Osteoblast (primary cell): ENCODE measurements at regions not wholly inside any gene's neighbourhood (a gene's known extent, or its start where the extent isn't known, plus 50 kb on each side); places are given as distances from the start of the nearest gene placed in this dataset.

Experiments used
- DNase-seq: peaks from one replicate; pipeline ENCODE4 v3.0.0; 2011; ENCODE audit warnings: low spot score, mixed read lengths; ENCODE audit not compliant: insufficient read length; ENCODE audit errors: missing footprints
- H2AFZ ChIP-seq: 2 replicates; pipeline ENCODE4 v1.6.0; 2011; ENCODE audit warnings: mild to moderate bottlenecking, low read length
- H3K27ac ChIP-seq: 2 replicates; pipeline ENCODE4 v1.5.1; 2011; ENCODE audit warnings: mild to moderate bottlenecking, low read depth, low read length, moderate library complexity
- H3K27me3 ChIP-seq: 2 replicates; pipeline ENCODE4 v1.6.0; 2012; ENCODE audit warnings: mild to moderate bottlenecking, control low read depth, inconsistent platforms, low read length, moderate library complexity; ENCODE audit not compliant: insufficient read depth
- H3K36me3 ChIP-seq: 2 replicates; pipeline ENCODE4 v1.5.1; 2011; ENCODE audit warnings: mild to moderate bottlenecking, low read length, control low read depth, moderate library complexity; ENCODE audit not compliant: insufficient read depth
- H3K4me1 ChIP-seq: 2 replicates; pipeline ENCODE4 v1.5.1; 2011; ENCODE audit warnings: mild to moderate bottlenecking, low read length, control low read depth, moderate library complexity; ENCODE audit not compliant: insufficient read depth
- H3K4me2 ChIP-seq: 2 replicates; pipeline ENCODE4 v1.6.0; 2011; ENCODE audit warnings: mild to moderate bottlenecking, low read length; ENCODE audit not compliant: insufficient read depth
- H3K4me3 ChIP-seq: fragments of 200-600 bp; sonication (generic); 3 replicates; pipeline ENCODE4 v1.5.1; 2012; ENCODE audit warnings: mild to moderate bottlenecking, low read length, inconsistent platforms; ENCODE audit not compliant: insufficient read depth
- H3K79me2 ChIP-seq: 2 replicates; pipeline ENCODE4 v1.6.0; 2012; ENCODE audit warnings: mild to moderate bottlenecking, low read length, control low read depth, inconsistent platforms; ENCODE audit not compliant: insufficient read depth
- H3K9me3 ChIP-seq: 2 replicates; pipeline ENCODE4 v1.5.1; 2011; ENCODE audit warnings: low read depth, low read length, control low read depth
- H4K20me1 ChIP-seq: 2 replicates; pipeline ENCODE4 v1.6.0; 2012; ENCODE audit warnings: mild to moderate bottlenecking, low read length, control low read depth; ENCODE audit not compliant: insufficient read depth
- TF ChIP-seq, protein P1 (sequence below): IDR thresholded peaks from 2 replicates; pipeline ENCODE4 v1.5.1; 2011; ENCODE audit warnings: mild to moderate bottlenecking, low read depth, low read length, moderate library complexity; ENCODE audit errors: extremely low read depth

DNA sequence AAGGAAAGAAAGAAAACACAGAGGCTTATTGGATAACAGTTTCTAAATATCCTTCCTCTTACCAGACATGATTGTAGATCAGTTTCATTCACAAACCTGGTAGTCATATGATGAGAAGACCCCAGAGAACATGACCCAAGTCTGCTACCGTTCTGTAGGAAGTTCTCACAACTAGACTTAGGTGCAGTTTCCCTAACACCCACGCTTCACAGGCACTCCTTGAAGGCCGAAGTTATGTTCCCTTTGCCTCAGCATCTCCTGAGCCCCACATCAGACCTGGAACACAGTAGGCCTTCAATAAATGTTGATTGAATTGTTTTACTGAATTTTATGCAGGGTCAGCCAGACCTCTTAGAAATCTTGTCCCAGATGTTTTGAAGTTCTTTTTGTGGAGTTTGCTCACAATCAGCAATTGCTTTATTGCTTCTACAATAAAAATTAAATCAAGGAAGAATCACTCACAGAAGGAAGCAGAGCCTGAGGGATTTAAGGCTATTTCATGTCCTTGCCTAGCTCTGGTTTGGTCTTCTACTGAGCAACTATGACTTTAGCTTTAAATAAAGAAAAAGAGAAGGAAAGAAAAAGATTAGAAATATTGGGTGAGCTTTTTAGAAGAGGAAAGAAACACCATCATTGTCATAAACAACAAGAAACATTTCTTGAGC is 138.6 kb upstream of the MDM1 start:
- TF ChIP-seq, protein P1, sequence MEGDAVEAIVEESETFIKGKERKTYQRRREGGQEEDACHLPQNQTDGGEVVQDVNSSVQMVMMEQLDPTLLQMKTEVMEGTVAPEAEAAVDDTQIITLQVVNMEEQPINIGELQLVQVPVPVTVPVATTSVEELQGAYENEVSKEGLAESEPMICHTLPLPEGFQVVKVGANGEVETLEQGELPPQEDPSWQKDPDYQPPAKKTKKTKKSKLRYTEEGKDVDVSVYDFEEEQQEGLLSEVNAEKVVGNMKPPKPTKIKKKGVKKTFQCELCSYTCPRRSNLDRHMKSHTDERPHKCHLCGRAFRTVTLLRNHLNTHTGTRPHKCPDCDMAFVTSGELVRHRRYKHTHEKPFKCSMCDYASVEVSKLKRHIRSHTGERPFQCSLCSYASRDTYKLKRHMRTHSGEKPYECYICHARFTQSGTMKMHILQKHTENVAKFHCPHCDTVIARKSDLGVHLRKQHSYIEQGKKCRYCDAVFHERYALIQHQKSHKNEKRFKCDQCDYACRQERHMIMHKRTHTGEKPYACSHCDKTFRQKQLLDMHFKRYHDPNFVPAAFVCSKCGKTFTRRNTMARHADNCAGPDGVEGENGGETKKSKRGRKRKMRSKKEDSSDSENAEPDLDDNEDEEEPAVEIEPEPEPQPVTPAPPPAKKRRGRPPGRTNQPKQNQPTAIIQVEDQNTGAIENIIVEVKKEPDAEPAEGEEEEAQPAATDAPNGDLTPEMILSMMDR: no peak
- Histone ChIP-seq H3K79me2 (no peaks in the 10 kb centered on the region), H3K4me2 (no peak overlapping the region), H4K20me1 (no peaks in the 10 kb centered on the region), H2AFZ (no peak overlapping the region), H3K4me3 (no peak overlapping the region), H3K27me3 (no peaks in the 10 kb centered on the region), H3K4me1 (no peaks in the 10 kb centered on the region), H3K27ac (no peak overlapping the region), H3K36me3 (no peaks in the 10 kb centered on the region), H3K9me3 (no peaks in the 10 kb centered on the region)
- DNase-seq: no peak

DNA sequence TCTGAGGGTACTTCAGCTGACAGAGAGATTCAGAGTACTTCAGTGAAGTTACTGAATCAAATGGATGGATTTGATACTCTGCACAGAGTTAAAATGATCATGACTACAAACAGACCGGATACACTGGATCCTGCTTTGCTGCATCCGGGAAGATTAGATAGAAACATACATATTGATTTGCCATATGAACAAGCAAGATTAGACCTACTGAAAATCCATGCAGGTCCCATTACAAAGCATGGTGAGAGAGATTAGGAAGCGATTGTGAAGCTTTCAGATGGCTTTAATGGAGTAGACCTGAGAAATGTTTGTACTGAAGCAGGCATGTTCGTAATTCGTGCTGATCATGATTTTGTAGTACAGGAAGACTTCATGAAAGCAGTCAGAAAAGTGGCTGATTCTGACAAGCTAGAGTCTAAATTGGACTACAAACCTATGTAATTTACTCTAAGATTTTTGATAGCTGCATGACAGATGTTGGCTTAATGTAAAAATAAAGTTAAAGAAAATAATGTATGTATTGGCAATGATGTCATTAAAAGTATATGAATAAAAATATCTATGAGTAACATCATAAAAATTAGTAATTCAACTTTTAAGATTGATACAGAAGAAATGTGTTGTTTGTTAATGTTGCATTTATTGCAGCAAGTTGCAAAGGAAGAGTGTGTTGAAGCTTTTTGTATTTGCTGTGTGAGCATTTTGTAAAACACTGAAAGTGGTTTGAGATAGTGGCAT is 136.1 kb upstream of the RAP1B start:
- H2AFZ ChIP-seq: no peak overlapping the region
- H4K20me1 ChIP-seq: no peaks in the 10 kb centered on the region
- no peaks in the 10 kb centered on the region for H3K36me3 ChIP-seq
- peaks cover 10% of the 10 kb centered on the region for H3K4me1 ChIP-seq
- TF ChIP-seq, protein P1: no peak
- DNase-seq: no peak
- no peak overlapping the region for H3K4me2 ChIP-seq
- H3K79me2 ChIP-seq: no peaks in the 10 kb centered on the region
- no peak overlapping the region for H3K27ac ChIP-seq
- H3K4me3 ChIP-seq: no peak overlapping the region
- H3K27me3 ChIP-seq: no peaks in the 10 kb centered on the region
- H3K9me3 ChIP-seq: no peaks in the 10 kb centered on the region

GRCh38 chr12:68476794-68477193 is 133.9 kb upstream of the RAP1B start:
- DNase-seq: no peak
- TF ChIP-seq, protein P1: no peak
- no peak overlapping the region for H3K27ac ChIP-seq
- no peaks in the 10 kb centered on the region for H3K27me3 ChIP-seq
- H3K36me3 ChIP-seq: no peaks in the 10 kb centered on the region
- H3K9me3 ChIP-seq: no peaks in the 10 kb centered on the region
- no peak overlapping the region for H2AFZ ChIP-seq
- no peaks in the 10 kb centered on the region for H4K20me1 ChIP-seq
- no peak overlapping the region for H3K4me3 ChIP-seq
- no peaks in the 10 kb centered on the region for H3K79me2 ChIP-seq
- no peak overlapping the region for H3K4me2 ChIP-seq
- peaks cover 15% of the 10 kb centered on the region for H3K4me1 ChIP-seq

DNA sequence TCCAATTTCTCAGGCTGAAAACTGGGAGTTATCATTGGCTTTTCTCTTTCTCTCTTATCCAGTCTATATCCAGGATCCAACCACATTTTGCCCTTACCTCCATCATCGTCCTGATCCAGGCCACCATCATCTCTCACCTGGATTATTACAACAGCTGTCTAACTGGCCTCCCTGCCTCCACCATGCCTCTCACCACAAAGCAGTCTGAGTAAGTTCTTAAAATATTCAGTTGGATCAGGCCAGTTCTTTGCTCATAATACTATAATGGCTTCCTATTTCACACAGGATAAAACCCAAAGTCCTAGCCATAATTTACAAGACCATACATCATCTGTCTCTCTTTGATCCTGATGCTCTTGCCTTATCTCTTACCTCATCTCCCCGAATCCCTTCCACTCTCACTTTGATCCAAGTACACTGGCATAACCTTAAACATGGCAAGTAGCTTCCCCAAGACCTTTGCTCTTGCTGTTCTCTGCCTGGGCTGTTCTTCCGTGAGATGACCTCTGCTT is 133.4 kb upstream of the RAP1B start:
- no peak for DNase-seq
- Histone ChIP-seq H3K4me1 (peaks cover 19% of the 10 kb centered on the region), H2AFZ (no peak overlapping the region), H3K4me2 (no peak overlapping the region), H3K9me3 (no peaks in the 10 kb centered on the region), H3K79me2 (no peaks in the 10 kb centered on the region), H4K20me1 (no peaks in the 10 kb centered on the region), H3K27ac (no peak overlapping the region), H3K36me3 (no peaks in the 10 kb centered on the region), H3K4me3 (no peak overlapping the region), H3K27me3 (no peaks in the 10 kb centered on the region)
- TF ChIP-seq, protein P1: no peak
